ENCODE measurements at regions not wholly inside any gene's neighbourhood (a gene's known extent, or its start where the extent isn't known, plus 50 kb on each side); places are given as distances from the start of the nearest gene placed in this dataset.
A peak's percentile ranks its signal among the peaks of the same experiment; 100 is the strongest.

DNA sequence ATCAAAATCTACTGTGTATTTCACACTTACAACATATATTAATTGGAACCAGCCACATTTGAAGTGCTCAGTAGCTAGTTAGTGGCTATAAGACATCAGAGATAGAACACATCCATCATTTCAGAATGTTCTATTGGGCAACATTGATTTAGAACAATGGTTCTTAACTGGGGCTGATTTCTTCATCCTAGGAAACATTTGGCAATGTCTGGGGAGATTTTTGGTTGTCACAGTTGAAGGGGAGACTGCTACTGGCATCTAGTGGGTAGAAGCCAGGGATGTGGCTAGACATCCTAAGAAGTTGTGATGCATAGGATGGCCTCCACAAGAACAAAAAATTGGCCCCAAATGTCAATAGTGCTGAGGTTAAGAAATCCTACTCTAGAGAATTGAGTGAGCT, 132.5 kb downstream of the OLIG3 start:
- Histone ChIP-seq H3K4me3 (no peak overlapping the region), H3K4me1 (replicated peaks in 1 of 2) (peaks cover 34 to 47% of the 10 kb centered on the region in 2 donors), H3K27ac (no peak overlapping the region)
- ATAC-seq (replicated peaks in 6 of 8) = no peak
- in situ Hi-C loops (cut with MboI; ENCODE audit: low pct_unique_long_range_greater_than_20kb in 2 of 9, low sequenced_read_pairs in 9 of 9, unreplicated experiment in 9 of 9) = no loop called here

DNA sequence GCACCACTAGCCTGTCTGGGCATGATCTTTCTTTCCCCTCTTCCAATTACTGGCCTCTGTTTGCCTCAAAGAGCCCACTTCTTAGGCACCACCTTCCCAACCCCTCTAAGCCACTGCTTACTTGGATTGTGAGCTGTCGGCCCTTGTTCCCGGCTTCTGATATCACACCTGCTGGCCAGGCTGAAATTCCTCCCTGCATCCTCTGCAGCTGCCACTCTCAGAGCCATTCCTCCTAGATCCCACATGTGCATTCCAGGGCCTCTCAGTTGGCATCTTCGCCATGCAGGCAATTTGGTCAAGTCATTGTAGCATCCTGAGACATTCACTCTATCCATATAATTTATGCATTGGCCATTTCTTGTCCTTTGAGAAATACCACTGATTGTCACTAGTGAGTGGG, 135.9 kb downstream of the OLIG3 start:
- no peak overlapping the region for H3K27ac ChIP-seq
- ATAC-seq (replicated peaks in 6 of 8) = no peak
- no peak overlapping the region for H3K4me3 ChIP-seq
- peaks cover 19 to 29% of the 10 kb centered on the region in 2 donors for H3K4me1 ChIP-seq (replicated peaks in 1 of 2)
- WGBS, 10 experiments = 50 to 69% (median 60%) methylated on average over 2 to 3 of the region's 3 CpGs; no CpG with 5 or more reads in 7 of the 10 experiments
- in situ Hi-C loops (cut with MboI; ENCODE audit: low pct_unique_long_range_greater_than_20kb in 2 of 9, low sequenced_read_pairs in 9 of 9, unreplicated experiment in 9 of 9) = no loop called here

DNA sequence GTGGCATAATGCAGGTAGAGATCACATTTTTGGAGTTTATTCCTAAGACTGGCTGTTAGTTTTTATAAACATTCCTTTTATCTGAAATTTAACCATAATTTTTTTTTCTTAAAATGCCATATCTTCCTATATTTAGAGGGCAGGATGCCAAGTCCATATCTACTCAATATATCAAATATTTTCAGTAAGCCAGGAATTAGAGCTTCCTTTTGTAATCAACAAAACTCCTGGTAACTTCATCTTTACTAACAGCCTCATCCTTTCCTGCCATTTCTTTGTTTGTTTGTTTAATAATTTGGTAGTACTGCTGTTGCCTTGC, 136.3 kb downstream of the OLIG3 start:
- Histone ChIP-seq H3K4me3 (no peak overlapping the region), H3K27ac (no peak overlapping the region), H3K4me1 (replicated peaks in 1 of 2) (peaks cover 15 to 25% of the 10 kb centered on the region in 2 donors)
- in situ Hi-C loops (cut with MboI; ENCODE audit: low pct_unique_long_range_greater_than_20kb in 2 of 9, low sequenced_read_pairs in 9 of 9, unreplicated experiment in 9 of 9) = no loop called here
- ATAC-seq (replicated peaks in 6 of 8) = no peak

DNA sequence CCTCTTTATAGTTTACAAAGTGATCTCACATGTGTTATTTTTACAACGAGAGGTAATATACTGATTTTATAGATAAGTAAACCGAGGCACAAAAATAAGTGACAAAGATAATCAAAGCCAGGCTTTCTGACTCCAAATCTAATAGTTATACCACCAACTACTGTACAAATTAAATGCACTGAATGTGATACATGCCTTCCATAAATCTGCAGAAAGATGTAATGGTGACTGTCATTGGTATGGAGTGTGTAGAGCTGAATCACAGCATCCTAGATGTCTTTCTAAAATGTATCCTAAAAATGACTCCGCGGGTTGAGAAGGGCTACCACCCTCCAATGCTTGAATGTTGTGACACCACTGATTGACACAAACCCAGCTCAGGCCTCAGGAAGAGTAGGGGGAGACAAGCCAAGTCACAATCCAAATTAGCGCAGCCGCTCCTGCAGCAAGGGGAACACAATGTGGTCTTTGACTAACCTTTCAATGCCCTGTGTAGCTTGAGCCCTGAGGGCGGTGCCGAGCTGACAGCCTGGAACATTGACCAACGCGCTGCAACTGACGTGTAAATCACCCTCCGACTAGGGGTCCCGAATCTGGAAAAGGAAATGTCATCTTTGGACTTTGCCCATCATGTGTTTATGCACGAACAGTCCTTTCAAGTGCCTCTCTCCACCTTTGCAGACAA, 136.8 kb downstream of the OLIG3 start:
- WGBS, 10 experiments = 27 to 82% (median 38%) methylated on average over 2 to 13 of the region's 14 CpGs; no CpG with 5 or more reads in 1 of the 10 experiments
- in situ Hi-C loops (cut with MboI; ENCODE audit: low pct_unique_long_range_greater_than_20kb in 2 of 9, low sequenced_read_pairs in 9 of 9, unreplicated experiment in 9 of 9) = no loop called here
- H3K27ac ChIP-seq = no peak overlapping the region
- ATAC-seq (replicated peaks in 6 of 8) = peak in 4 of 8 experiments; percentile 27 to 55 (median 50)
- peaks cover 10 to 20% of the 10 kb centered on the region in 2 donors for H3K4me1 ChIP-seq (replicated peaks in 1 of 2)
- H3K4me3 ChIP-seq = no peak overlapping the region

DNA sequence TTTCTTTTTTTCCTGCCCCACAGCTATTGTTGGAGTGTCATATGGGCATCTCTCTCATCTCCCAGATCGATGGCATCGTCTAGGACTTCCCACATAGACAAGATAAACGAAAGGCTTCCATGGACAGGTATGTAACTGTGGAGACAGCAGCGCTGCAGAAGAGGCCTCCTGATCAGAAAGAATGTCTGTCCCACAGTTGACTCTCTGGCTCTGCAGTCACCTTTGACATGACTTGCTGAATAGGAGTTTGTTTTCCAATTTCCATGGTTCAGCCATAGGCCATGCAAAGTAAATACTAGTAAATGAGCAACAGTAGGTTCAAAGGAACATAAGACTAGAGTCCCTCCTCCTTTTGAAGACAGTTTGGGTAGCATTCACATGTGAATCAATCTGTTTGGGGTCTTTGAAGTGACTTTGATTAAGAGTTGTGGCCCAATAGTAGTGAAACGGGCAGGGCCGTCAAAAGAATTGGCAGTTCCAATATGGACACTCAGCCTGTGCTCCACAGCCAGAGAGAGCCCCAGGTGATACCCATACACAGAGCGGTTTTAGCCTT, 134.7 kb upstream of the IFNGR1 start:
- H3K4me3 ChIP-seq = no peak overlapping the region
- in situ Hi-C loops (cut with MboI; ENCODE audit: low pct_unique_long_range_greater_than_20kb in 2 of 9, low sequenced_read_pairs in 9 of 9, unreplicated experiment in 9 of 9) = no loop called here
- peak in 1 of 8 experiments; percentile 44 for ATAC-seq (replicated peaks in 6 of 8)
- peaks cover 3 to 7% of the 10 kb centered on the region in 2 donors for H3K4me1 ChIP-seq (replicated peaks in 1 of 2)
- H3K27ac ChIP-seq = no peak overlapping the region
- 8 to 96% (median 28%) methylated on average over 2 to 6 of the region's 7 CpGs for WGBS, 10 experiments

GRCh38 chr6:137353346-137353745, 134.2 kb upstream of the IFNGR1 start:
- in situ Hi-C loops (cut with MboI; ENCODE audit: low pct_unique_long_range_greater_than_20kb in 2 of 9, low sequenced_read_pairs in 9 of 9, unreplicated experiment in 9 of 9) = no loop called here
- Histone ChIP-seq H3K4me3 (no peak overlapping the region), H3K27ac (no peak overlapping the region), H3K4me1 (replicated peaks in 1 of 2) (peaks cover 3 to 7% of the 10 kb centered on the region in 2 donors)
- 17 to 90% (median 50%) methylated on average over 1 to 2 of the region's 2 CpGs; no CpG with 5 or more reads in 3 of the 10 experiments for WGBS, 10 experiments
- ATAC-seq (replicated peaks in 6 of 8) = no peak

DNA sequence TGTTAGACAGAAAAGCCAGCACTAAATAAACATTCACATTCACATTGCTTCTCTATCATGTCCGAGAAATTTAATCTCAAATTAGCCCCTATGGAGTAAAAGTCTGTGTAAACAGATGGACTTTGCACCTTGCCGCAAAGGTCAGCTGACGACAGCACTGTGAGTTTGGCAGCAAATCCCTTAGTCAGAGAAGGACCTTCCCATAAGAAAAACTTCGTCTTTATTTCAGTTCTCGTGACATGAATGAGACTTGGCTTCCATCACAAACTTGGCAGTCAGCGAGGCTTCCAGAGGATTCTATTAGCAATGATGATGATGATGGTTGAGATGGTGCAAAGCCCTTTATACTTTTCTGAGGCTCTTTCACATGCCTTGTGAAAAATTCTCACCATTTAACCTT, 133.7 kb upstream of the IFNGR1 start:
- 50 to 78% (median 69%) methylated on average over 2 to 6 of the region's 6 CpGs for WGBS, 10 experiments
- no peak overlapping the region for H3K27ac ChIP-seq
- no peak for ATAC-seq (replicated peaks in 6 of 8)
- in situ Hi-C loops (cut with MboI; ENCODE audit: low pct_unique_long_range_greater_than_20kb in 2 of 9, low sequenced_read_pairs in 9 of 9, unreplicated experiment in 9 of 9) = no loop called here
- H3K4me1 ChIP-seq (replicated peaks in 1 of 2) = peaks cover 3 to 7% of the 10 kb centered on the region in 2 donors
- no peak overlapping the region for H3K4me3 ChIP-seq

- in situ Hi-C loops (cut with MboI; ENCODE audit: low pct_unique_long_range_greater_than_20kb in 2 of 9, low sequenced_read_pairs in 9 of 9, unreplicated experiment in 9 of 9) = no loop called here
- 80 to 100% (median 93%) methylated on average over 1 to 5 of the region's 5 CpGs for WGBS, 10 experiments
- Histone ChIP-seq H3K4me1 (replicated peaks in 1 of 2) (peaks cover 0 to 4% of the 10 kb centered on the region in 2 donors), H3K27ac (no peak overlapping the region), H3K4me3 (no peak overlapping the region)
- no peak for ATAC-seq (replicated peaks in 6 of 8)
Measured at GRCh38 chr6:137351890-137352289, 132.7 kb upstream of the IFNGR1 start.

DNA sequence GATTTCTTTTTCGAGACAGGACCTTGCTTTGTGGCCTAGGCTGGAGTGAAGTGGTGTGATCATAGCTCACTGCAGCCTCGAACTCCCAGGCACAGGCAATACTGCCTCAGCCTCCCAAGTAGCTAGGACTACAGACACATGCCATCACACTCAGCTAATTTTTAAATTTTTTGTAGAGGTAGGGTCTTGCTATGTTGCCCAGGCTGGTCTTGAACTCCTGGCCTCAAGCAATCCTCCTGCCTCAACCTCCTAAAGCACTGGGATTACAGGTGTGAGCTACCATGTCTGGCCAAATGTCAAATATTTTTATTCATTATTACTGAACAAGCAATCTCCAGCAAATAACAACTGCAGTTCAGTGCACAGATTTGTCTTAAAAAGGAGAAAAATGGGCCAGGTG, 131.7 kb upstream of the IFNGR1 start:
- WGBS, 10 experiments = 20 to 100% (median 83%) methylated on average over 1 to 2 of the region's 2 CpGs; no CpG with 5 or more reads in 3 of the 10 experiments
- Histone ChIP-seq H3K4me1 (replicated peaks in 1 of 2) (peaks cover 0 to 4% of the 10 kb centered on the region in 2 donors), H3K4me3 (no peak overlapping the region), H3K27ac (no peak overlapping the region)
- no peak for ATAC-seq (replicated peaks in 6 of 8)
- in situ Hi-C loops (cut with MboI; ENCODE audit: low pct_unique_long_range_greater_than_20kb in 2 of 9, low sequenced_read_pairs in 9 of 9, unreplicated experiment in 9 of 9) = no loop called here

DNA sequence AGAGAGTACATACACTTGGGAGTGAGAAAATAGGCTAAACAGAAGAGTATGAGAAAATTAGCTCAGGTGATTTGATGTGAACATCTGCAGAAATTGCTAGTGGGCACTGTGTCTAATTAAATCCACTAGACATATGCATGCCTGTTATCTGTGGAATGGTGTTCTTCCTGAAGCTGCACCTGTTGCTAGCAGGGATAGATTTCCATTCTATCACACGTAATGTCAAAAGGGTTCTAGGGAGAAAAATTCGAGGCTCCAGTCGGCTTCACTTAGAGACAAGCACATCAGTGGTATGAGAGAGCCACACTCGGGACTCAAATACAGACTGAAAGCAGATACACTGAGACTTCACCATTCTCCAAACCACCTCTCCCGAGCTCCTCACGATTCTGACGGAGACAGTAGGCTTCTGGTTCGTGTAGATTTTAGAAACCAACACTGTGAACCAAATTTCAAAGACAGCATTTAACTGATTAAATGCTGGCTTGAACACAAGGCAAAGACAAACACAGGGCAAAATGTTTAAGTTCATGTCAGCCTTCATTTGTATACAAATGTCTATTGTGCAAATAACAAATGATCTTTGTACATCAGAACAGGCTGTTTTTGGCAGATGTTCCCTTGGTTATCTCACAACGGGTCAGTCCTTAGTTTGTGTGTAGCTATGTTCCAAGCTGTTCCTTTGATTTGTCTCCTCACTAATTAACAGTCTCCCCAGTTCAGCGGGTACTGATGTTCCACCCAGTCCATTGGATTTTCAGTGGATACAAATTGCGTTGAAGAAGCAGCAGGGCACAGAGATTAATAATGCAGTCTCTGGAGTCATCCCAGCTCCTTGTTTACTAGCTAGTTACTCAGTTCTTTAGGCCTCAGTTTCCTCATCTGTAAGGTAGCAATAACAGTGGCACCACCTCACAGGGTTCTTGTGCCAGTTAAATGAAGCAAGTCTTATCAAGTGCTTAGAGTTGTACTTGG, 131.0 kb upstream of the IFNGR1 start:
- in situ Hi-C loops (cut with MboI; ENCODE audit: low pct_unique_long_range_greater_than_20kb in 2 of 9, low sequenced_read_pairs in 9 of 9, unreplicated experiment in 9 of 9) = no loop called here
- no peak overlapping the region for H3K27ac ChIP-seq
- WGBS, 10 experiments = 47 to 74% (median 55%) methylated on average over 3 to 10 of the region's 11 CpGs; no CpG with 5 or more reads in 1 of the 10 experiments
- no peak overlapping the region for H3K4me3 ChIP-seq
- peak in 1 of 8 experiments; percentile 30 for ATAC-seq (replicated peaks in 6 of 8)
- peaks cover 0 to 4% of the 10 kb centered on the region in 2 donors for H3K4me1 ChIP-seq (replicated peaks in 1 of 2)

- in situ Hi-C loops (cut with MboI; ENCODE audit: low pct_unique_long_range_greater_than_20kb in 2 of 9, low sequenced_read_pairs in 9 of 9, unreplicated experiment in 9 of 9) = no loop called here
- Histone ChIP-seq H3K4me1 (replicated peaks in 1 of 2) (peaks cover 0 to 2% of the 10 kb centered on the region in 2 donors), H3K27ac (no peak overlapping the region), H3K4me3 (no peak overlapping the region)
- no peak for ATAC-seq (replicated peaks in 6 of 8)
- 10 to 100% (median 82%) methylated on average over 1 to 3 of the region's 3 CpGs for WGBS, 10 experiments
Measured at GRCh38 chr6:137348777-137349176, 129.6 kb upstream of the IFNGR1 start.

DNA sequence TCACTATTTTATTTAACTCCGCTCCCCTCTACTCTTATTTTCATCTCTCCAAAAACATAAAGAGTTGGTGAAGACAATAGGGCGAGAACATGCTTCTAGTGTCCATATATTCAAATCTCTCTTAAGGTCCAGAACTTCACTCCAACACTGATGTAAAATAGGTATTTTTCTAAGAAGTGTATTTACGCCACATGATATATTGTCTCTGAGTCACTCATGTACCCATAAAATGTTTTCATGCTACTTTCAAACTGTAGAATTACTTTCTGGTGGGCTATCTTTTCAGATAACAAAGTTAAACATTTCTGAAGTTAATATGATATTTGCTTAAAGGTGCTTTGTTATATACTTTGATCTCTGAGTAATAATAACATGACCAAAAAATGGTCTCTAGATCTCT, 124.1 kb upstream of the IFNGR1 start:
- no peak for ATAC-seq (replicated peaks in 6 of 8)
- no peak overlapping the region for H3K27ac ChIP-seq
- no peak overlapping the region for H3K4me3 ChIP-seq
- in situ Hi-C loops (cut with MboI; ENCODE audit: low pct_unique_long_range_greater_than_20kb in 2 of 9, low sequenced_read_pairs in 9 of 9, unreplicated experiment in 9 of 9) = no loop called here
- H3K4me1 ChIP-seq (replicated peaks in 1 of 2) = peaks cover 21 to 24% of the 10 kb centered on the region in 2 donors
- WGBS, 10 experiments = 79 to 100% (median 98%) methylated on average over 2 to 3 of the region's 3 CpGs; no CpG with 5 or more reads in 2 of the 10 experiments

- Histone ChIP-seq H3K4me3 (no peak overlapping the region), H3K4me1 (replicated peaks in 1 of 2) (peaks cover 21 to 24% of the 10 kb centered on the region in 2 donors), H3K27ac (no peak overlapping the region)
- 0 to 100% (median 58%) methylated on average over 1 to 8 of the region's 12 CpGs; no CpG with 5 or more reads in 2 of the 10 experiments for WGBS, 10 experiments
- in situ Hi-C loops (cut with MboI; ENCODE audit: low pct_unique_long_range_greater_than_20kb in 2 of 9, low sequenced_read_pairs in 9 of 9, unreplicated experiment in 9 of 9) = no loop called here
- ATAC-seq (replicated peaks in 6 of 8) = peak in 3 of 8 experiments; percentile 32 to 50 (median 33)
Measured at GRCh38 chr6:137342607-137343190, 123.5 kb upstream of the IFNGR1 start.

Measured in motor neuron (in vitro differentiated cells).